GM23338 (cell line): ENCODE measurements at regions not wholly inside any gene's neighbourhood (a gene's known extent, or its start where the extent isn't known, plus 50 kb on each side); places are given as distances from the start of the nearest gene placed in this dataset.

Experiments
- ATAC-seq: fragments of 200-7000 bp; cut with Tn5 transposase; 3 replicates; pipeline ENCODE4 v1.9.1; 2020
- DNase-seq: peaks from one replicate; pipeline ENCODE4 v3.0.0-alpha.2; 2015; ENCODE audit warnings: low spot score
- H2AFZ ChIP-seq: fragments of 200-600 bp; sonication (generic); 2 replicates; pipeline ENCODE4 v1.8.0; 2016; ENCODE audit warnings: antibody characterized with exemption, mild to moderate bottlenecking, moderate library complexity
- H3F3A ChIP-seq: fragments of 200-600 bp; sonication (generic); replicated peaks from 2 replicates; pipeline ENCODE4 v1.8.0; 2017; ENCODE audit warnings: antibody characterized with exemption, mixed run types, low read depth
- H3K27ac ChIP-seq: fragments of 200-600 bp; sonication (generic); 2 replicates; pipeline ENCODE4 v1.6.1; 2016; ENCODE audit warnings: low read depth
- H3K27me3 ChIP-seq: fragments of 200-600 bp; sonication (generic); 2 replicates; pipeline ENCODE4 v1.8.0; 2016; ENCODE audit warnings: mild to moderate bottlenecking, mixed run types, moderate library complexity; ENCODE audit not compliant: insufficient read depth
- H3K36me3 ChIP-seq: fragments of 200-600 bp; sonication (generic); 2 replicates; pipeline ENCODE4 v1.8.0; 2016; ENCODE audit warnings: mild to moderate bottlenecking; ENCODE audit not compliant: insufficient read depth
- H3K4me1 ChIP-seq: fragments of 200-600 bp; sonication (generic); 2 replicates; pipeline ENCODE4 v1.8.0; 2016; ENCODE audit warnings: mild to moderate bottlenecking, moderate library complexity; ENCODE audit not compliant: insufficient read depth
- H3K4me2 ChIP-seq: fragments of 200-600 bp; sonication (generic); 2 replicates; pipeline ENCODE4 v1.7.1; 2017; ENCODE audit warnings: mixed run types
- H3K4me3 ChIP-seq: fragments of 200-600 bp; sonication (generic); 2 replicates; pipeline ENCODE4 v1.6.1; 2016; ENCODE audit warnings: mixed run types
- H3K79me2 ChIP-seq: fragments of 200-600 bp; sonication (generic); replicated peaks from 2 replicates; pipeline ENCODE4 v1.8.0; 2017; ENCODE audit warnings: mild to moderate bottlenecking; ENCODE audit not compliant: insufficient read depth
- H3K9me2 ChIP-seq: fragments of 200-600 bp; sonication (generic); 2 replicates; pipeline ENCODE4 v1.8.0; 2017; ENCODE audit not compliant: insufficient read depth
- H4K20me1 ChIP-seq: fragments of 200-600 bp; sonication (generic); replicated peaks from 2 replicates; pipeline ENCODE4 v1.8.0; 2017; ENCODE audit warnings: mild to moderate bottlenecking; ENCODE audit not compliant: insufficient read depth
- H3K27ac Mint-ChIP-seq: 2 replicates; pipeline ENCODE4 v1.8.0; 2020; ENCODE audit warnings: inconsistent platforms, mild to moderate bottlenecking, moderate library complexity, mixed read lengths
- H3K27me3 Mint-ChIP-seq: 3 replicates; pipeline ENCODE4 v1.8.0; 2022; ENCODE audit warnings: low read depth, mild to moderate bottlenecking, moderate library complexity, mixed read lengths, inconsistent platforms; ENCODE audit not compliant: insufficient read depth, poor library complexity
- H3K36me3 Mint-ChIP-seq: 3 replicates; pipeline ENCODE4 v1.8.0; 2021; ENCODE audit warnings: low read depth, mild to moderate bottlenecking, inconsistent platforms, moderate library complexity, mixed read lengths
- H3K4me1 Mint-ChIP-seq: 3 replicates; pipeline ENCODE4 v1.8.0; 2020; ENCODE audit warnings: mild to moderate bottlenecking, inconsistent platforms, mixed read lengths
- H3K4me3 Mint-ChIP-seq: 3 replicates; pipeline ENCODE4 v1.8.0; 2021; ENCODE audit warnings: moderate library complexity, mild to moderate bottlenecking, inconsistent platforms, mixed read lengths
- H3K9me3 Mint-ChIP-seq: 3 replicates; pipeline ENCODE4 v1.8.0; 2020; ENCODE audit warnings: moderate library complexity, mild to moderate bottlenecking, inconsistent platforms, mixed read lengths
- CREB1 ChIP-seq: fragments of 250-450 bp; sonication (Bioruptor Pico); IDR thresholded peaks from 2 replicates; pipeline ENCODE4 v1.5.0; 2020; ENCODE audit warnings: low read depth, mild to moderate bottlenecking, moderate library complexity
- CTCF ChIP-seq, 2 experiments: fragments of 200-600 bp in 1 of 2; sonication (generic) in 1 of 2; conservative IDR thresholded peaks; 2 replicates each; pipeline versions ENCODE4 v1.5.1 to v1.6.1; 2016 to 2017; ENCODE audit warnings: antibody characterized with exemption in 2 of 2, low read depth in 2 of 2, mild to moderate bottlenecking in 2 of 2, moderate library complexity in 1 of 2
- ETS1 ChIP-seq: IDR thresholded peaks from 2 replicates; pipeline ENCODE4 v1.6.1; 2016; ENCODE audit warnings: antibody characterized with exemption
- EZH2 ChIP-seq: fragments of 200-600 bp; sonication (generic); IDR thresholded peaks from one replicate; pipeline ENCODE4 v1.8.0; 2017; ENCODE audit warnings: antibody characterized with exemption, mild to moderate bottlenecking, low read depth; ENCODE audit not compliant: unreplicated experiment
- EZH2phosphoT487 ChIP-seq: fragments of 200-600 bp; sonication (generic); IDR thresholded peaks from one replicate; pipeline ENCODE4 v1.8.1; 2018; ENCODE audit warnings: antibody characterized with exemption; ENCODE audit not compliant: unreplicated experiment
- JUNB ChIP-seq: IDR thresholded peaks from one replicate; pipeline ENCODE4 v1.6.1; 2016; ENCODE audit warnings: antibody characterized with exemption; ENCODE audit not compliant: unreplicated experiment
- NANOG ChIP-seq: IDR thresholded peaks from 2 replicates; pipeline ENCODE4 v1.6.1; 2016; ENCODE audit warnings: antibody characterized with exemption, borderline replicate concordance
- POLR2AphosphoS5 ChIP-seq: IDR thresholded peaks from 2 replicates; pipeline ENCODE4 v1.6.1; 2016; ENCODE audit warnings: antibody characterized with exemption, low read depth
- REST ChIP-seq: IDR thresholded peaks from one replicate; pipeline ENCODE4 v1.6.1; 2018; ENCODE audit warnings: antibody characterized with exemption; ENCODE audit not compliant: unreplicated experiment
- STAT1 ChIP-seq: IDR thresholded peaks from one replicate; pipeline ENCODE4 v1.6.1; 2016; ENCODE audit warnings: antibody characterized with exemption; ENCODE audit not compliant: unreplicated experiment
- ZNF114 ChIP-seq: fragments of 250-450 bp; sonication (Bioruptor Pico); IDR thresholded peaks from 2 replicates; pipeline ENCODE4 v1.5.0; 2020; ENCODE audit warnings: mild to moderate bottlenecking, moderate library complexity
- ZNF331 ChIP-seq: fragments of 250-450 bp; sonication (Bioruptor Pico); IDR thresholded peaks from 2 replicates; pipeline ENCODE4 v1.5.0; 2020; ENCODE audit warnings: low read depth, mild to moderate bottlenecking, moderate library complexity
- ZNF462 ChIP-seq: fragments of 250-450 bp; sonication (Bioruptor Pico); IDR thresholded peaks from 2 replicates; pipeline ENCODE4 v1.5.0; 2020; ENCODE audit warnings: mild to moderate bottlenecking, moderate library complexity

- no peaks in the 10 kb centered on the region for H3K27me3 Mint-ChIP-seq
- no peaks in the 10 kb centered on the region for H3K9me2 ChIP-seq
- TF ChIP-seq JUNB (no peak), REST (no peak), EZH2 (no peak), STAT1 (no peak), EZH2phosphoT487 (no peak), CTCF (conservative IDR thresholded peaks at IDR 0.05; ENCODE audit: low read depth in 2 of 2) (no peak), ZNF331 (CRISPR knock-in tag) (no peak), ETS1 (no peak), ZNF114 (CRISPR knock-in tag) (no peak), NANOG (no peak), ZNF462 (no peak), POLR2AphosphoS5 (no peak), CREB1 (CRISPR knock-in tag) (no peak)
- no peaks in the 10 kb centered on the region for H3K27me3 ChIP-seq
- H3K79me2 ChIP-seq: no peaks in the 10 kb centered on the region
- peaks cover 2% of the 10 kb centered on the region; the same call in 1 of the 3 replicates for H3K4me1 Mint-ChIP-seq
- H2AFZ ChIP-seq: peak overlapping the region; percentile 45; the same call in 1 of the 2 replicates
- H3K4me2 ChIP-seq: no peak overlapping the region
- no peaks in the 10 kb centered on the region for H3K9me3 Mint-ChIP-seq
- H3K4me1 ChIP-seq: no peaks in the 10 kb centered on the region
- ATAC-seq (peak; percentile 67), DNase-seq (no peak)
- H3K36me3 Mint-ChIP-seq: no peaks in the 10 kb centered on the region
- no peaks in the 10 kb centered on the region for H3F3A ChIP-seq
- no peak overlapping the region for H3K27ac Mint-ChIP-seq
- H4K20me1 ChIP-seq: no peaks in the 10 kb centered on the region
- H3K4me3 Mint-ChIP-seq: no peak overlapping the region
- no peak overlapping the region for H3K4me3 ChIP-seq
- no peak overlapping the region for H3K27ac ChIP-seq
- H3K36me3 ChIP-seq: no peaks in the 10 kb centered on the region
Observed at GRCh38 chr1:86277936-86278335, 118.2 kb downstream of the ODF2L start.
